NCI-H2029 (cell line): ENCODE measurements at regions not wholly inside any gene's neighbourhood (a gene's known extent, or its start where the extent isn't known, plus 50 kb on each side); places are given as distances from the start of the nearest gene placed in this dataset.
"Not testable (repeated sequence)": the region's sequence is repeated elsewhere in the genome, so short reads cannot be mapped to it uniquely, and the experiment has no call there.

ENCODE experiments used
- DNase-seq: peaks from one replicate; lab custom pipeline; 2025; lab: John Stamatoyannopoulos, UW

DNA sequence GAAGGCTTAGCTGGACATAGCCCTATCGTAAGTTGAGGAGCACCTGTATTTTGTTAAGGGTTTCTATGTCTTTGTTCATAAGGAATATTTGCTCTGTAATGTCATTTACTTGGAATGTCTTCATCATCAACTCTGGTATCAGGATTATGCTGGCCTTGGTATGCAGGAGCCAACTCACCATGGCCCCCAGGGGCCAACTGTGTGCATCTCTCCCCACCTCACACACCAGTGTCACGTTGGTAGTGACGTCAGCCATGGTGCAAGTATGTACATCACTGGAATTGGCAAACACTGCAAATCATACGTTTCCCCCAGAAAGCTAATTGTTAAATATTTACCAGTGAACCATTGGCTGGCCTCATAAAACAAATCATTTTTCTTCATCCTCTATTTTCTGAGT lies 70.8 kb downstream of the YTHDF1 start:
- DNase-seq, result no peak

- DNase-seq, result no peak
Measured at GRCh38 chr20:63142933-63143332, 73.0 kb downstream of the YTHDF1 start.

GRCh38 chr20:63141531-63141930 lies 74.4 kb downstream of the YTHDF1 start:
- no peak for DNase-seq

GRCh38 chr20:63140514-63141433 lies 75.2 kb downstream of the YTHDF1 start:
- no peak for DNase-seq

GRCh38 chr20:63139837-63140236 lies 76.1 kb downstream of the YTHDF1 start:
- no peak for DNase-seq

GRCh38 chr20:63139356-63139755 lies 76.6 kb downstream of the YTHDF1 start:
- DNase-seq, result no peak

DNA sequence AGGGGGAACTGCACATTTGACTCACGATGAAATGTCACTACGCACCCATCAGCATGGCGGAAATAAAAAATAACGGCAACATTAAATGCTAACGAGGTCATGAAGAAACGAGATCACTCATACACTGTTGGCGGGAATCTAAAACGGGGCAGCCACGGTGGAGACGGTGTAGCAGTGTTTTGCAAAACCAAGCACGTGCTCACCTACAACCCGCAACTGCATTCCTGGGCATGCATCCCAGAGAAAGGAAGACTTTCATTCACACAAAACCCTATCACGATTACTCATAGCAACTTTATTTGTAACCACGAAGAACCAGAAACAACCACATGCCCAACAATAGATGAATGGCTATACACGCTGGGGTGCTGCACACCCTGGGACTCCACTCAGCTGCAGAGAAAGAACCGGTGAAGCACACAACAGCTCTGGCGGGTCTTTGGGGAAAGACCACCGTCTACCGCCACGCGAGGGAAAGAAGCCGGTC lies 77.0 kb downstream of the YTHDF1 start:
- no peak for DNase-seq

GRCh38 chr20:63137851-63138415 lies 78.0 kb downstream of the YTHDF1 start:
- no peak for DNase-seq

GRCh38 chr20:63136296-63136695 lies 79.6 kb downstream of the YTHDF1 start:
- DNase-seq, result no peak

GRCh38 chr20:63135411-63135810 lies 80.5 kb downstream of the YTHDF1 start:
- DNase-seq, result no peak

DNA sequence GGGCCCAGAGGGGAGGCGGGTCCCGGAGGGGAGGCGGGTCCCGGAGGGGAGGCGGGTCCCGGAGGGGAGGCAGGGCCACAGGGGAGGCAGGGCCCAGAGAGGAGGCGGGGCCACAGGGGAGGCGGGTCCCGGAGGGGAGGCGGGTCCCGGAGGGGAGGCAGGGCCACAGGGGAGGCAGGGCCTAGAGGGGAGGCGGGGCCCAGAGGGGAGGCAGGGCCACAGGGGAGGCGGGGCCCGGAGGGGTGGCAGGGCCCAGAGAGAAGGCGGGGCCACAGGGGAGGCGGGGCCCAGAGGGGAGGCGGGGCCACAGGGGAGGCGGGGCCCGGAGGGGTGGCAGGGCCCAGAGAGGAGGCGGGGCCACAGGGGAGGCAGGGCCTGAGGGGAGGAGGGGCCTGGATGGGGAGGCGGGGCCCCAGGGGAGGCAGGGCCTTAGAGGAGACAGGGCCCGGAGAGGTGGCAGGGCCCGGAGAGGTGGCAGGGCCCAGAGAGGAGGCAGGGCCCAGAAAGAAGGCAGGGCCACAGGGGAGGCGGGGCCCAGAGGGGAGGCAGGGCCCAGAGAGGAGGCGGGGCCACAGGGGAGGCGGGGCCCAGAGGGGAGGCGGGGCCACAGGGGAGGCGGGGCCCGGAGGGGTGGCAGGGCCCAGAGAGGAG lies 81.1 kb downstream of the YTHDF1 start:
- not testable (repeated sequence) for DNase-seq

DNA sequence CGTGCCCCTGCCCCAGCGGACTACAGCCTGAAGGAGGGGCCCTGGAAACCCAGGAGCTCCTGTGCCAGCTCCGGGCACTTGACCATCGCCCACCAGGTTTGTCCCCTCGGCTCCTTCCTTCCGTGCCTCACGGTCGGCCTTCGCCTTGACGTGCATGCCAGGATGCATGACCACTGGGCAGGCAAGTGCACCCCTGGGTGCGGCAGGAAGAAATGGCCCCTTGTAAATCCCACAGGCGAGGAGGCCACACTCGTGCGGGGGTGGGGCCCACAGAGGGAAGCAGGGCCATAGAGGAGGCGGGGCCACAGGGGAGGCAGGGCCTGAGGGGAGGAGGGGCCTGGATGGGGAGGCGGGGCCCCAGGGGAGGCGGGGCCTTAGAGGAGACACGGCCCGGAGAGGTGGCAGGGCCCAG lies 81.7 kb downstream of the YTHDF1 start:
- DNase-seq, result no peak

DNA sequence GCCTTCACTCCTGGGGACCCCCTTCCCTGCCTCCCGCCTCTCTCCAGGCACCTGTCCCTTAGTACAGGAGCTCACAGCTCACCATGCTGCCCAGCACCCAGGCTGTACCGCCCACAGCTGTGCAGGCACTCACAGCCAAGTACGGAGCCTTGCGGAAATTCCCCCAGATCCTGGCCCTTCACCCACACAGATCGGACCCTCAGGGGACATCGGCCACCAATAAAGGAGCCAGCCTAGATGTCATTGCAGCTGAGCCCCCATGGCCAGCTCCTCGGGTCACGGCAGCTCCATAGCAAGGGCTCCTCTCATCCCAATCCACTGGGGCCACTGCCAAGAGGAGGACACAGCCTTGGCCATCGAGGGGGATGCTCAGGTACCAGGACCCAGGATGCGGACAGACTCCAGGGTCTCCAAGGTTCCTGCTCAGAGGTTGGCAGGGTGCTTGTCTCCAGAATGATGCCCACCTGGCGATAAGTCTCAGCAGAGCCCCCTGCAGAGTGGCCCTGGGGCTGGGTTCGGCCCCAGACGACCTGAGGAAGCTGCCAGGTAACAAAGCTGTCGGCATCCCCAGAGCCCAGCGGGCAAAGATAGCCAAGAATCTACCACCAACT lies 82.3 kb downstream of the YTHDF1 start:
- no peak for DNase-seq

DNA sequence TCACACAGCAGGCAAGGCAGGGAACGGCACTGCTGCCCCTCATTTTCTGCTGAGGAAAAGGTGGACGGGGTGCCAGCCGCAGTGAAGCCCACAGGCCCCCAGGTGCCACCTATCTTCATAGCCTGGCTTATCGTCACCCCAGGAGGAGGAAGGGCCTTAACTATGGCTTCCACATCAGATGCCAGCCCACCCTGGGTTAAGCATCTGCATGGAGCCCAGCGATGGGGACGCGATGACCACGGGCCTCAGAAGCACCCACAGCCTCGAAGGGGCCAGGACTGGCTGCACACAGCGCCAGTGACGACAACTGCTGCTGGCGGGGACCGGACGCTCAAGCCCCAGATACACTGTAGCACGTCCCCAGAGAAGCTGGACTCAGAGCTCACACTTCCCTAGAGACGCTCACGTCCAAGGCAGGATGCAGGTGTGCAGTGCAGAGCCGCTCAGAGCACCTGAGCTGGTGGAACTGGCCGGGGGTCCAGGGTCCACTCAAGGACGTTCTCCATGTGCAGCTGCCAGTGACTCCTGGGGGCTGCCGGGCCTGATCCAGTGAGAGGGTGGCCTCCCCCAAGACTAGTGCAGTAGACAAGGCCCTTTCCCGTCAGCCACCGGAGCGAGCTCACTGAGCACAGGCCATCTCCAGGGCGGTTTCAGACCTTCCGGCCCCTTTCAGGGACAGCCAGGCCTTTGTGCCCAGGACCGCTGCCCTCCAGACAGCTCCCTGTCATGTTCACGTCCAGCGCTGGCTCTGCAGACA lies 83.0 kb downstream of the YTHDF1 start:
- DNase-seq, result no peak

DNA sequence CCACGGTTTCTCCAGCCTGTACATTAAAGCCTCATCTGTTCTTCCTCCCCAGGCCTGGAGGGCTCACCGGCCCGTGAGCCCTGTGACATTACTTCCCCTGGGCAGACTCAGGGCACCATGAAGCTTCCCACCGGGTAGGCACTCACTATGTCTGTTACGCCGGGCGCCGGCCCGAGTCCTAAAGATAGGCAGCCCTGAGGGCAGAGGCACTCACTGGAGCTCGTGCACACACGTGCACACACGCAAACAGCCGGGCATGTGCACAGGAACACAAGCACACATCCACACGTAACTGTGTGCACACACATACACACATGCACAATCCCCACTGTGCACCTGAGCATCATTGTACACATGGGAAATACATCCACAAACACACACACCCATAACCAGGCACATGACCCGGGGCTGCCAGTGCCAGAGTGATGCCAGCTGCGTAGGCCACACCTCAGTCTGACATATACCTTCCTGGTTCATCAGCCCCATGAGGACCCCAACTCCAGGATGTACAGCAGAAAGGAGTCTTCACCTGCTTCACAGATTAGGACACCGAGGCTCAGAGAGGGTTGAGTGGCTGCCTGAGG lies 83.7 kb downstream of the YTHDF1 start:
- no peak for DNase-seq

DNA sequence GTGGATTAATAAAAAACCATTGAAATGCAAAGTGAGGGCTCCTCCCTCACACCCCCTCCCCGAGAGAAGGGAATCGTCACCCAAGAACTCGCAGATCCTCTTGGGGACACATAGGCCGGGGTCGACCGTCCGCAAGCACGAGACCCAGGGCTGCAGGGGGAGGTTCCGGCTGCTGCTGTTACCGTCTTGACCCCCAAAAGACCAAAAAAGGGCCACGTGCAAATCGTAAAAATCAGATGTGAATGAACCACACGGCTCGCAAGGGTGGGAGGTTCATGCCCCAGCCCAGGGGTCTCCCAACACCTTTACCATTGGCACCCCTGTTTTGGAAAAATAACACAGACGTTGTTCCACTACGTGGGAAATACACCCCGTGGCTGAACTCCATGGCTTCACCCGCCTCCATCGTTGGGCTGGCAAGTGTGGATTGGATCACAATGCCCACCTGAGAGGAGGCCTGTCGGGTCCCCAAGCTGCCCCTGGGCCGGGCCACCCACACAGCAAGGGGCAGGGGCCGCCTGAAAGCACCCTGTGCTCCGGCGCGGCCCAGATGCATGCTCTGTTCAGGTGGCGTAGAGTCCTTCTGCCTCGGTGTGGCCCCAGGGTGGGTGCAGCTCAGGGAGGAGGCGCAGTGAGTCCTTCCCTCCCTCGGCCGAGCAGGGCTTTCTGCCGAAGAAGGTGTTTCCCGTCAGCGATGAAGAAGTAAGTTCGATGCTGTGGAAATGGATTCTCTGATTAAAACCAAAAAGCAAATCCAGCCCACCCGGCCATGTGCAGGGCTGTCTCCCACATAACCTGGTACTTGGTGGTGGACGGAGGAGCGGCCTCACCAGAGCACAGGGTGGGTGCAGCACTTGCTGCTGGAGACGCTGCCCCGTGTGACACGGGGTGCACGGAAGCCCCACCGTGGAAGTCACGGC lies 85.0 kb downstream of the YTHDF1 start:
- DNase-seq, result no peak

DNA sequence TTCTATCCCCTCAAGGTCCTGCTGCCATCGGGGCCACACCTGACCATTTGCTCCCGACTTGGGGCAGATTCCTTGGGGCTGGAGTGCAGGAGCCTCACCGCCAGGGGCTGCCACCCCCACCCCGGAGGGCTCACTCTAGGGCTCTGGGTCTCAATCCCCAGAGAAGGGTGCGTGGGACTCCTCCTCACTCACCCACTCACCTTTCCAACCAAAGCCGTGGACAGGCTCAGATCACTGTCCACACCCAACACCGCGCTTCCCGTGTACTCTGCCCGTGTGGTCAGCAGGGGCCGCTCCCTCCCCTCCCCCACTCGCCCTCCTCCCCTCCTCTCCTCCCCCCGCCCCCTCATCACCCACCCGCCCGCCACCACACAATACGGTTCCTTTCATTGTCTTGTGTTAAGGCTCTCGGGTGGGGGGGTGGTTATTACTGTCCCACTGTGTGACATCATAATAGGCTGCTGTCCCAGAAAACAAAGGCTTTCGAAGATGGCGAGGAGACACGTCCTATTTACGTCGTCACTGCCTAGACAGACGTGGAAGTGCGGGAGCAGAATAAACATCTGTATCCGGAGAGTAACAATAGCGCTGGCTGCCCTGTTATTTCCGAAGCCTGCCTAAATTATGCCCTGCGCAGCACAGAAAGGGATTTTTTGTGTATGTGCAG lies 85.8 kb downstream of the YTHDF1 start:
- DNase-seq, result no peak

- DNase-seq, result no peak
Measured at GRCh38 chr20:63129376-63129965, 86.5 kb downstream of the YTHDF1 start.

- DNase-seq, result no peak
Measured at GRCh38 chr20:63128956-63129355, 87.0 kb downstream of the YTHDF1 start.
